HG03039 (cell line): ENCODE measurements at regions not wholly inside any gene's neighbourhood (a gene's known extent, or its start where the extent isn't known, plus 50 kb on each side); places are given as distances from the start of the nearest gene placed in this dataset.
A peak's percentile ranks its signal among the peaks of the same experiment; 100 is the strongest.

Experiments used
- ATAC-seq: cut with Tn5 transposase; IDR thresholded peaks from one replicate; pipeline ENCODE4 v1.9.1; 2021; ENCODE audit warnings: mild to moderate bottlenecking, moderate library complexity; ENCODE audit not compliant: unreplicated experiment

- ATAC-seq = no peak
Observed at GRCh38 chr9:27625751-27626150, 52.5 kb upstream of the C9orf72 start.

- ATAC-seq = no peak
Observed at GRCh38 chr9:27626244-27627187, 53.2 kb upstream of the C9orf72 start.

GRCh38 chr9:27627188-27627564 lies 53.9 kb upstream of the C9orf72 start:
- ATAC-seq = no peak

GRCh38 chr9:27628311-27628710 lies 55.0 kb upstream of the C9orf72 start:
- no peak for ATAC-seq

- ATAC-seq = no peak
Observed at GRCh38 chr9:27629425-27629824, 56.1 kb upstream of the C9orf72 start.

- no peak for ATAC-seq
Observed at GRCh38 chr9:27632254-27632653, 59.0 kb upstream of the C9orf72 start.

GRCh38 chr9:27633764-27634163 lies 60.5 kb upstream of the C9orf72 start:
- no peak for ATAC-seq

GRCh38 chr9:27634879-27635278 lies 61.6 kb upstream of the C9orf72 start:
- ATAC-seq = peak; percentile 51

GRCh38 chr9:27638716-27639115 lies 65.4 kb upstream of the C9orf72 start:
- no peak for ATAC-seq

- no peak for ATAC-seq
Observed at GRCh38 chr9:27645161-27645840, 72.0 kb upstream of the C9orf72 start.

- no peak for ATAC-seq
Observed at GRCh38 chr9:27653246-27653645, 80.0 kb upstream of the C9orf72 start.

- no peak for ATAC-seq
Observed at GRCh38 chr9:27653957-27654356, 80.7 kb upstream of the C9orf72 start.

GRCh38 chr9:27654629-27655285 lies 81.5 kb upstream of the C9orf72 start:
- ATAC-seq = no peak

GRCh38 chr9:27655441-27655840 lies 82.2 kb upstream of the C9orf72 start:
- no peak for ATAC-seq

GRCh38 chr9:27659001-27659400 lies 85.7 kb upstream of the C9orf72 start:
- ATAC-seq = no peak

GRCh38 chr9:27659571-27659970 lies 86.3 kb upstream of the C9orf72 start:
- ATAC-seq = no peak

- ATAC-seq = no peak
Observed at GRCh38 chr9:27660148-27660547, 86.9 kb upstream of the C9orf72 start.

GRCh38 chr9:27663526-27663925 lies 90.2 kb upstream of the C9orf72 start:
- ATAC-seq = no peak

GRCh38 chr9:27664121-27664779 lies 91.0 kb upstream of the C9orf72 start:
- ATAC-seq = no peak

GRCh38 chr9:27665136-27665535 lies 91.9 kb upstream of the C9orf72 start:
- ATAC-seq = no peak

- ATAC-seq = no peak
Observed at GRCh38 chr9:27668280-27668679, 95.0 kb upstream of the C9orf72 start.
